CD1c-positive myeloid dendritic cell (primary cell): ENCODE measurements at regions not wholly inside any gene's neighbourhood (a gene's known extent, or its start where the extent isn't known, plus 50 kb on each side); places are given as distances from the start of the nearest gene placed in this dataset.

Source experiments
- DNase-seq: peaks from one replicate; pipeline ENCODE4 v3.0.0-alpha.2; 2016; ENCODE audit errors: extremely low spot score

DNA sequence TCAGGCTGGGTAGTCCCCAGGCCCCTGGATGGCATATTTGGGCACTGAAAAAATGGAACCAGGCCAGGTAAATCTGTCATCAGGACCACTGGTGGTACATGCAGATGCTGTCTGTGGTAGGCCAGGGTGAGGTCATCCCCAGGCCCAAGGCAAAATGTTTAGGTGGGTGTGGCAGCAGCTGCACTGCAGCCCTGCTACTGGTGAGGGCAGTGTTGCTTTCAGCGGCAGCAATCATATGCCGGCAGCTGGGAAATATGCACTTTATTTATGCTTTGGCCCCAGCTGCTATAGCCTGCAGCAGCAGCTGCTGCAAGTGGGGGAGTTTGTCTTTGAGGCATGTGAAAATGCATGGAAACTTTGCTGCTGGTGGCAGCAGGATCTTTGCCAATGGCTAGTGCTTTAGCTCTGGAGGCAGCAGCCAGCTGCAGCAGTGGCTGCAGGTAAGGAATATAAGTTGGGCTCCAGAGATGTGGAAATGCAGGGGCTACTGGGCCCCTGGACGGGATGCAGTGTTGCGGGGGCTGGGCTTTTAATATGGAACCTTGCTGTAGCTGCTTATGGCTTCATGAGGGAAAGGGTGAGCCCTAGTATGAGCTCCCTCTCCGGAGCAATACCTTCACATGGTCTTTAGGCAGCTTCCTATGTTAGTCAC, 365.7 kb upstream of the CADM1 start:
- DNase-seq: peak; percentile 37

GRCh38 chr11:115869131-115869530, 364.9 kb upstream of the CADM1 start:
- DNase-seq: no peak

DNA sequence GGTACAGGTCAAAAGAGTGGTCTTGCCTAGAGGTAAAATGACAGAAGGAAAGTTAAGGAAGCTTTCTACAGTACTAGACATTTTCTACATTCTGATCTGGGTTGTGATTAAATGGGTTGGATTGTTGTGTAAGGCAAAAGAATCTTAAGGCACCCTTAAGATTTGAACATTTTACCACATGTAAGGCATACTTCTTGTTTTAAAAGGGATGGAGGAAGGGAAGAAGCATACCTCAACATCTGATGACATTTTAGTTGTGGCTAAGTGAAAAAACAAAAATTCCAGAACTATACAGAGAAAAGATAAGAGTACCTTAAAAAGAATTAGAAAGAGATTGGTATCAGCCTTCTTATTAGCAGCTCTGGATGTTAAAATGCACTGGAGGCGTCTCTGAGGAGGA, 356.0 kb upstream of the CADM1 start:
- DNase-seq: no peak

GRCh38 chr11:115848611-115849010, 344.4 kb upstream of the CADM1 start:
- no peak for DNase-seq

DNA sequence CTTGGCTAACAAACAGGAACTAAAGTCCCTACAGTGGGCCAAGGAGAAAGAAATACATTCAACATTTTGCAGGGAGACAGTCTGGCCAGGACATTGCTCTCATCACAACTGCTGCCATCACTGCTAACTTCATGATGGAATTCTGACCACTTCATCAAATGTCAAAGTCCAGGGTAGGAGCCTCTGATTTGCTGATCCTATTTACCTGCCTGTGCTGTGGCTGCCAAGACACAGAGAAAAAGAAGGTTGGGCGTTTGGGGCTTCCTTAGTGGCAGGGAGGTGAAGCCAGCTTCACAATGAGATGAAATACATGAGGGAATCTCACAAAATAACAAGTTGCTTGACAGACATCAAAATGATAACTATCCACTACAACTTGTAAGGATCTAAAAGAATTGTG, 343.9 kb upstream of the CADM1 start:
- DNase-seq: no peak

GRCh38 chr11:115845872-115846271, 341.7 kb upstream of the CADM1 start:
- no peak for DNase-seq

DNA sequence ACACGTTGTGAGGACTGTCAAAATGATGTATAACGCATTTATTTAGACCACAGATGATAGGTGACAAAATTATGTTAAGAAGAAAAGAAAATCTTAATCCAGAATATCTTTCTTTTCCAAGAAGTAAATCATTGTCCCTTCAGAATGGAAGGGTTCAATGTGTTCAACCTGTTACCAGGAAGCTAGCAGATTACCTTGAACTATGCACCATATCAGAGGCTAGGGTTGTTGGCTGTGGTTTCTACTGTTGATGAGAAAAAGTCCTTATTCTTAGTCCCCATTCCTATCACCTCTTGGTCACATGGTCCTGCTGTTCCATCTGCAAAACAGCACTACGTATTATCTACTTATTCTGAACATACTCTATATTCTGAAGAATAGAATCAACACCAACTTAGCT, 339.5 kb upstream of the CADM1 start:
- no peak for DNase-seq

- no peak for DNase-seq
Measured at GRCh38 chr11:115843111-115843510, 338.9 kb upstream of the CADM1 start.

- no peak for DNase-seq
Measured at GRCh38 chr11:115820026-115820425, 315.8 kb upstream of the CADM1 start.

DNA sequence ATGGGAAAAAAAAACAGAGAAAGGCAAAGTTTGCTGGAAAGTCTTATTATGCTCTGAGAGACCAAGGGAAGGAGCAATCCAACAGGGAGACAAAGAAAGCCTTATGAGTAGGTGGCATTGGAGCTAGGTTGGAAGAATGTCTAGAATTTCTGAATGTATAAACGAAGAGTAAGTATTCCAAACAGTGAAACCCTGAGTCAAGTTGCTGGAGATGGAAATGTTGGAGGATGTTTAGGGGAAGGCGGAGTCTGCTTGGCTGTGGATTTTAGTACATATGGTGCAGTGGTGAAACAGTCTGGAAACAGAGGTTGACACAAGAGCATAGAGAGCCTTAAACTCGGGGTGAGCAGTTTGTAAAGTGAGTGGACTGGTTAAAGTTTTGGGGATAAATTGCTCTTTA, 314.8 kb upstream of the CADM1 start:
- no peak for DNase-seq

DNA sequence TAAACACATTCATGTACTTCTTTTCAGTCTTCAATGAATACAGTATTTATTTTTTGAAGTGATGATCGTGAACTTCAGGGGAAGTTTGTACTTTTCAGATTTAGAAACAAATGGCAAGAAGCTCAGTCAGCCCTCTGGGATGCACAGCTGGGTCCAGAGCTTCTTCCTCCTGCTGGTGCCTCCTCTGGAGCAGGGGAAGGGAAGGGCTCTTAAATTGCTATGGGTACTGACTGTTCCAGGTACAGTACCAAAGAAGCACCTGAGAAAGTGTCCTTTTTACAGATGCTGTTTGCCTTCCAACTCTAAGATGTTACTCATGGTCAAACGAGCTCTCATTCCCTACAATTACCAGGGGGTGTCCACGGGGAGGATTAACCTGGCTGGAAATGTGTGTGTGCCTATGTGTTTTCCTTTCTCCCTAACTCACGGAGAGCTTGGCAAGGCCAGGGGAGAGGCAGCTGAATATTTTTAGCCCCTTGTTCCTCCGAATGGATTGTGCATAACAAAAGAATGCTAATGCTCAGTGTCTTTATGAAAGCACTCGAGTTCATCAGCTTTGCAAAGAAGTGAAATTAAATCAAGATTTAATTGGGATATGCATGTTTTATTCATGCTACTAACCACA, 313.7 kb upstream of the CADM1 start:
- DNase-seq: no peak

- no peak for DNase-seq
Measured at GRCh38 chr11:115808351-115808940, 304.2 kb upstream of the CADM1 start.

GRCh38 chr11:115806056-115806455, 301.8 kb upstream of the CADM1 start:
- DNase-seq: no peak

DNA sequence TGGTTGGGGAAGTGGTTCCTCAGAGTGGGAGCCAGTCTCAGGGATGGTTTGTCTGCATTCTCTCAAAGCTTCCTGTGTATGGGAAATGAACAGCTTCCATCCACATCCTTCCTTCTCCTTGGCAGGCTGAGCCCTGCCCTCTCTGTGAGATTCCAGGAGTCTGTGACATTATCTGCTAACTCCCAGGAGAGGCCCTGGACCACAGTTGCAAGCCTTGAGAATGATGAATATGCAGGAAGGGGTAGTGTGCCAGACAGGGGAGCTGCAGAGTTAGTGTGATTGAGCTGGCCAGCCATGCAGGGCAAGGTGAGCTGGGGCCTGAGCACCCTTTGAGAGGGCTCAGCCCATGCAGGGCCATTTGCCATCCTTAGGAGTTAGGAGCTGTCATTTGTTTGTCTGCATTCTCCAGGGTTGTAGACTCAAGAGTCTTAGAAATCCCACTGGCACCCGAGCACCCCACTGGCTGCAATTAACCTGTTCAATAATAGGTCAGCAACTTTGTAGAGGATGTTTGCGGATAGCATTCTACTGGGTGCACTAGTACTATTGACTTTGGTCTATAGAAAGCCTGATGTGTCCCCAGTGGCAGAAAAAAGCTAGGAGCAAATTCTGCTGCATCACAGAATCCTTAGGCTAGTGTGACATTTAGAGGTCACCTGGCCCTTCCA, 299.0 kb upstream of the CADM1 start:
- DNase-seq: no peak

DNA sequence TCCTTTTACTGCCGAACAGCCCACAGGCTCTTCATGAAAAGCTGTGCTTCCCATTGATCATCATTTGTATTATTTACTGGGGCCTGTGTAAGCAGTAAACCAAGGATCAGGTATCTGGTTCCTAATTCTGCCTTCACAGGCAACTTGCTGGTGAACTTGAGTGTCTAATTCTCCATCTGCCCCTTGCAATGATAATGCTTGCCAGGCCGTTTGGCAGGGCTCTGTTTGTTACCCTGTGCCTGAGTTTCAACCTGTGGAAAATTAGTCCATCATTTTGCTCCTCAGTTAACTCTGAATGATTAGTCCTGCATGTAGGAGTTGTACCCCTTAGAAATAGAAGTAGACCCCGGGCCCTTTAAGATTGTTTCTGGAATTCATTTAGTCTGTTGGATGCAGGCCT, 298.4 kb upstream of the CADM1 start:
- no peak for DNase-seq

- no peak for DNase-seq
Measured at GRCh38 chr11:115792903-115793302, 288.7 kb upstream of the CADM1 start.

DNA sequence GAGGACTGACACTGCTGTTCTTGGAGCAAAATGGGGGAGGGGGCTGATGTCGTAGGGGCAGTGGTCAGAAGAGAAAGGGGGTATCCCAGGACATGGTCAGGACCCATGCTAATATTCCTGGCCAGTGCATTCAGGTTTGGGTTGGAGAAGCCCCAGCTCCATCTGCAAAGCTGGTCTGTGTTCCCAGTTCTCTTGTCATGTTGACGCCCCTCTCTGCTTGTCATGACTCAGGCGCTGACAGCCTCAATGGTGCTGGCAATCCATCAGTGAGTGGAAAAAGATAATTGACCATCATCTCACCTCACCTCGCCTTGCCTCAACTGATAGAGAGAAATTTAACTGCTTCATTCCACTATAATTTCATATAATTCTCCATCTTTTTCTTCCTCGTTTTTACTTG, 283.1 kb upstream of the CADM1 start:
- DNase-seq: no peak

DNA sequence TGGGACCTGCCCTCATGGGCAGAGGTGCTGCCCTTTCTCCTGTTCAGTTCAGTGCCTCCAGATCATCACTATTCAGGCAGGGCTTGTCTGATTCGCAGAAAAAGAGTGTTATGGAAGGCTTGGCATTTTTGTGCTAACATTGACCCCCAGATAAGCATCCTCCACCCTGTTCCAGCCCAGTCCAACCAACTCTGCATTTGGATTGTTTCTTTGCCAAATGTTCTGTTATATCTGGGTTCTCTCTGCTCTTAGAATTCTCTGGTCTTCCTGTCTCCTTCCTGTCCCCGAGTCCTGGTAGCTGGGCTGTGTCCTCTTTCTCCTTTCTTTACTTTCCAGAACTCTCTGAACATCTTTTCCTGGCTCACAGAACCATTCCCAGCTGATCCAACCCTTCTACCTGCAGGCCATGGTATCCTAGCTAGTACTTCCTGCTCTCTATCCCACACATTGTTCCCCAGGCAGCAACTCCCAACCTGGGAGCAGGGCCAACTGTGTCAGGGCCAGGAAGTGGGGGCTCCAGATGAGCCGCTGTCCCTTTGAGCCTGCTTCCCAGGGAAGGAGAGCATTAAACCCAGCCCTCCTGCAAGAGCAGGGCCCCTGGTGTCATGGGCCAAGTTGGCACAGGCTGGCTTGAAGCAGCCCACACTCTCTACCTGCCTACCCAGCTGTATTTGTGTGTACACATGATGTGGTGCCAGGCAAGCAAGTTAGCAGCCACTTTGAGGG, 280.7 kb upstream of the CADM1 start:
- no peak for DNase-seq

DNA sequence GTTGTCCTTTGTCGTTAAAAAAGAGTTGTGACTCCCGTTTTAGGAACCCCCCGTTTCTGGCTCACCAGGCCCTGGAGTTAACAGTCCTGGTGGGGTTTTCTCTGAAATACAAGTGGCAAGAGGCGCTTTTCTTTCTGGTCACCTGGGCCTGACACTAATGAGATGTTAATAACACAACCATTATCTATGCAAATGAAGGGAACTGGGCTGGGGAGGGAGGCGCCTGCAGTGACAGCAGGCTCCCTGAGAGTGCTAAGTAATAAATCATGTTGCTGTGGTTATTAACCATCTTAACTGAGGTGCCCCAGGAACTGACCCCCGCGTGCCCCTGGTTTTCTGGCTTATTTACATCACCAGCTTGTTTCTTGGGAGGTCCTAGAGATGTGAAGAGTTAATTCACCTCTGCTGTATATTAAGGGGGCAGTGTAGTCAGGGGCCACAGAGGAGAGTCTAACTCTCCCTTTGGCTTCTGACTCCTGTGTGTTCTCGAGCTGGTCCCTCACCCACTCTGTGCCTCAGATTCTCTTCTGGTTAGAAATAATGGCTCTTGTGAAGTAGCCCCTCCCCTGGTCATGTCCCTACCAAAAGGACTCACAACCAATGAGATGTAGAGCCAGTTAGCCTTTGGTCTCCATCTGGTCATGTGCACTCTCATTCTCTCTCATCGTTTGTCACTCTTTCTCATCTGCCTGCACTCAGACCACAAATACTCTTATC, 276.6 kb upstream of the CADM1 start:
- no peak for DNase-seq

DNA sequence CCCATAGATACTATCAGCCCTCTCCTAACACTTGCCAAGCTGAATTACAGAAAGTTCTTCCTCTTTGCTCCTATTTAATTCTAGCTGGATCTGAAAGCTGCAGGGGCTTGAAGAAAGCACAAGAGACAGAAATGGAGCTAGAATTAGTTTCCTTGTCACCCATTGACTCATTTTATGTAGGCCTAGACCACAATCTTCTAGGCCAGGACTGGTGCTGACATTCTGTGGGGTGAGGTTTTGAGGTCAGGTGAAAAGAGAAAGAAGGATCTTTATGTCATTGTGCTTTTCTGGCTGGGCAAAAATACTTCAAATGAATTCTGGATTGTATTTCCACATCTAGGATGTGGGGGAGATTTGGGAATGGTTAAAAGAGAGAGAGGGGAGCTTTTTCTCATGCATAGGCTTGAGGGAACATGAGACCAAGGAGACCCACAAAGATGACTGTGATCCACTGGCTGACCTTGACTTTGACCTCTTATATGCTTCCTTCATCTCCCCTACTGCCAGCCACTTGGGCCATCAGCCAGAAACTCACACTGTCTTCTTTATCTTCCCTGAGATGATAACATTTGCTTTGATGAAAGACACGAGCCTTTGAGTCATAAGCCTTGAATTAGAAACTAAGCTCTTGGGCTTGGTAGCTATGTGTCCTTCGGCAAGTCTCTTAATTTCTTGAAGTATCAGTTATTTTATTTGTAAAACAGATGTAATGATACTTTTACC, 274.9 kb upstream of the CADM1 start:
- no peak for DNase-seq

DNA sequence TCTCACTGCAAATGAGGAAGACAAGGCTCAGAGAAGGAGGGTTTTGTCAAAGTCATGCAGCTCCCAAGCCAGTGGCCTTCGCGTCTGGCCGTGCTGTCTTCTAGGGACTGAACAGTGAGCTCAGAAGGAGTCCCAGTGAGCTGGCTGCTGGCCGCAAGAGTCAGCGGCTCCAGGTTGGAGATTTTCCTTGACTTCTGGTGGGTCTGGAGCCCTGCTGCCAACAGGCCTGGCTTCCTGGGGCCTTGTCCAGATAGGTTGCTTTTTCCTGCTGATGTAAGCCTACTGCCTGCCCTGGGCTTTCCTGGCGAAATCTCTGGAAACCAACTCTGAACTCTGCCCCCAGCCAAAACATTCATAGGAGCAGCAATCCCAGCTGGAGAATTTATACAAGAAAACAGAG, 272.7 kb upstream of the CADM1 start:
- no peak for DNase-seq
